ENCODE measurements at regions not wholly inside any gene's neighbourhood (a gene's known extent, or its start where the extent isn't known, plus 50 kb on each side); places are given as distances from the start of the nearest gene placed in this dataset.
"Not testable (repeated sequence)": the region's sequence is repeated elsewhere in the genome, so short reads cannot be mapped to it uniquely, and the experiment has no call there.

GRCh38 chr13:79966493-79966895 lies 374.4 kb downstream of the SPRY2 start:
- no peak for DNase-seq

- no peak for DNase-seq
These were observed 374.9 kb downstream of the SPRY2 start for GRCh38 chr13:79966059-79966458.

- no peak for DNase-seq
These were observed 394.4 kb downstream of the SPRY2 start for GRCh38 chr13:79946556-79946955.

GRCh38 chr13:79943346-79944023 lies 397.4 kb downstream of the SPRY2 start:
- DNase-seq = no peak

GRCh38 chr13:79941752-79942151 lies 399.2 kb downstream of the SPRY2 start:
- no peak for DNase-seq

- DNase-seq = no peak
These were observed 401.2 kb downstream of the SPRY2 start for GRCh38 chr13:79939689-79940088.

- DNase-seq = no peak
These were observed 403.1 kb downstream of the SPRY2 start for GRCh38 chr13:79937771-79938216.

GRCh38 chr13:79937311-79937710 lies 403.6 kb downstream of the SPRY2 start:
- no peak for DNase-seq

GRCh38 chr13:79936368-79937136 lies 404.4 kb downstream of the SPRY2 start:
- DNase-seq = no peak

- no peak for DNase-seq
These were observed 405.8 kb downstream of the SPRY2 start for GRCh38 chr13:79935121-79935520.

- no peak for DNase-seq
These were observed 407.5 kb downstream of the SPRY2 start for GRCh38 chr13:79933389-79933788.

- DNase-seq = no peak
These were observed 408.4 kb downstream of the SPRY2 start for GRCh38 chr13:79932556-79932955.

- not testable (repeated sequence) for DNase-seq
These were observed 416.9 kb downstream of the SPRY2 start for GRCh38 chr13:79923973-79924556.

GRCh38 chr13:79919091-79919490 lies 421.8 kb downstream of the SPRY2 start:
- no peak for DNase-seq

- no peak for DNase-seq
These were observed 422.3 kb downstream of the SPRY2 start for GRCh38 chr13:79918620-79919019.

GRCh38 chr13:79917628-79918027 lies 423.3 kb downstream of the SPRY2 start:
- no peak for DNase-seq

- no peak for DNase-seq
These were observed 425.7 kb downstream of the SPRY2 start for GRCh38 chr13:79915114-79915811.

GRCh38 chr13:79913141-79913827 lies 427.6 kb downstream of the SPRY2 start:
- no peak for DNase-seq

- DNase-seq = no peak
These were observed 428.5 kb downstream of the SPRY2 start for GRCh38 chr13:79912403-79912802.

- no peak for DNase-seq
These were observed 429.9 kb downstream of the SPRY2 start for GRCh38 chr13:79910875-79911540.

- DNase-seq = no peak
These were observed 428.7 kb downstream of the NDFIP2 start for GRCh38 chr13:79909644-79910043.

GRCh38 chr13:79908381-79908780 lies 427.4 kb downstream of the NDFIP2 start:
- DNase-seq = no peak
